Prostate gland (tissue), 2 donors: ENCODE measurements at regions not wholly inside any gene's neighbourhood (a gene's known extent, or its start where the extent isn't known, plus 50 kb on each side); places are given as distances from the start of the nearest gene placed in this dataset.

Source experiments
- CTCF ChIP-seq, 4 experiments: fragments of 200-600 bp in 2 of 4; fragments of 450-650 bp in 2 of 4; sonication (generic) in 2 of 4; IDR thresholded peaks; 1 replicate in 3 of 4; 2 replicates in 1 of 4; pipeline ENCODE4 v1.5.1; 2016 to 2019; ENCODE audit warnings: antibody characterized with exemption in 4 of 4, mild to moderate bottlenecking in 2 of 4, moderate library complexity in 2 of 4
- POLR2A ChIP-seq: fragments of 450-650 bp; IDR thresholded peaks from one replicate; pipeline ENCODE4 v1.6.1; 2016; ENCODE audit warnings: antibody characterized with exemption, mild to moderate bottlenecking
- POLR2AphosphoS5 ChIP-seq: sonication (generic); formaldehyde crosslinking; IDR thresholded peaks from one replicate; pipeline ENCODE4 v1.6.1; 2017; ENCODE audit warnings: antibody characterized with exemption

GRCh38 chr2:225097035-225097434, 54.8 kb upstream of the DOCK10 start:
- TF ChIP-seq POLR2A (no peak), CTCF (IDR thresholded peaks at IDR 0.05) (no peak), POLR2AphosphoS5 (no peak)
